Upper lobe of left lung (tissue), 6 donors: ENCODE measurements at regions not wholly inside any gene's neighbourhood (a gene's known extent, or its start where the extent isn't known, plus 50 kb on each side); places are given as distances from the start of the nearest gene placed in this dataset.

Experiments
- ATAC-seq, 2 donors: fragments of 200-7000 bp; cut with Tn5 transposase; one replicate each; pipeline ENCODE4 v1.9.1; 2022; ENCODE audit warnings: mild to moderate bottlenecking in 2 of 2, moderate library complexity in 2 of 2; ENCODE audit not compliant: low FRiP score in 2 of 2
- DNase-seq, 2 donors: peaks; one replicate each; pipeline ENCODE4 v3.0.0-alpha.2; 2019 to 2020
- H3K27ac ChIP-seq, 4 donors: fragments of 200-600 bp; sonication (generic); one replicate each; pipeline ENCODE4 v1.5.1; 2016 to 2019
- H3K27me3 ChIP-seq, 4 donors: fragments of 200-600 bp; sonication (generic); one replicate each; pipeline ENCODE4 v1.5.1; 2017 to 2019
- H3K36me3 ChIP-seq, 4 donors: fragments of 200-600 bp; sonication (generic); one replicate each; pipeline ENCODE4 v1.5.1; 2016 to 2019
- H3K4me1 ChIP-seq, 4 donors: fragments of 200-600 bp; sonication (generic); one replicate each; pipeline ENCODE4 v1.5.1; 2018 to 2019
- H3K4me3 ChIP-seq, 4 donors: fragments of 200-600 bp; sonication (generic); one replicate each; pipeline ENCODE4 v1.5.1; 2017 to 2019; ENCODE audit warnings: mild to moderate bottlenecking in 2 of 4, moderate library complexity in 1 of 4
- H3K9me3 ChIP-seq, 4 donors: fragments of 200-600 bp; sonication (generic); one replicate each; pipeline ENCODE4 v1.5.1; 2018 to 2019
- EP300 ChIP-seq, 4 donors: sonication (generic); formaldehyde crosslinking; IDR thresholded peaks; one replicate each; pipeline ENCODE4 v1.5.1; 2017; ENCODE audit warnings: antibody characterized with exemption in 4 of 4, control low read depth in 2 of 4
- POLR2A ChIP-seq, 4 donors: fragments of 450-650 bp; IDR thresholded peaks; one replicate each; pipeline ENCODE4 v1.5.1; 2016 to 2017; ENCODE audit warnings: antibody characterized with exemption in 4 of 4, mild to moderate bottlenecking in 2 of 4
- POLR2AphosphoS5 ChIP-seq, 2 donors: sonication (generic); formaldehyde crosslinking; IDR thresholded peaks; one replicate each; pipeline ENCODE4 v1.5.1; 2017; ENCODE audit warnings: antibody characterized with exemption in 2 of 2
- WGBS, 2 donors: methylation state at CpG; one replicate each; pipeline ENCODE4 v1.1.5; 2017 to 2018; 5-methylcytosine and 5-hydroxymethylcytosine counted together
- TF ChIP-seq, protein P1 (sequence below), 6 experiments: fragments of 450-650 bp in 4 of 6; fragments of 200-600 bp in 2 of 6; sonication (generic) in 2 of 6; IDR thresholded peaks; one replicate each; pipeline ENCODE4 v1.5.1; 2016 to 2019; ENCODE audit warnings: antibody characterized with exemption in 6 of 6
- donor health status: DM: no; HTN: no; CAD: no; lungs with moderate emphysema.
- donor health status: DM: no; HTN: yes; CAD: no; lungs with severe emphysema.

DNA sequence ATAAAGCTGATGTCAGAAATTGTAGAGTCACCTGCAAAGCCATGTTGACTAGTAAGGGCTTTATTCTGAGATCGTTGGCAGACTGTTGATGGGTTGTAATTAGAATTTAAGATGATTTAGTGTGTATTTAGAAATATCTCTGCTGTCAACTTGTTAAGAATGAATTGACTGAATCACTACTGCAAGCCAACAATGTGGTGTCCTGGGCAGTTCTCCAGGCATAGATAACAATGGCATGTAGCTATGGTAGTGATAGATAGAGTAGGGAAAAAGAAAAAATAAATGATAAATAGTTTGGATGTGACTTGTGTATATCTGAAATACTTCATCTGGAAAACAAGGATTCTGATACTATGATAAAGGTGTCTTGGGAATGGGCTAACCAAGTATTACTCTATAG, 640.2 kb downstream of the ARL4A start:
- DNase-seq (no peak), ATAC-seq (no peak)
- Histone ChIP-seq H3K4me1 (no peaks in the 10 kb centered on the region), H3K4me3 (no peak overlapping the region), H3K27me3 (no peaks in the 10 kb centered on the region), H3K36me3 (no peaks in the 10 kb centered on the region), H3K27ac (no peak overlapping the region), H3K9me3 (no peaks in the 10 kb centered on the region)
- no peak for TF ChIP-seq POLR2A (IDR thresholded peaks at IDR 0.05)
- TF ChIP-seq, protein P1, sequence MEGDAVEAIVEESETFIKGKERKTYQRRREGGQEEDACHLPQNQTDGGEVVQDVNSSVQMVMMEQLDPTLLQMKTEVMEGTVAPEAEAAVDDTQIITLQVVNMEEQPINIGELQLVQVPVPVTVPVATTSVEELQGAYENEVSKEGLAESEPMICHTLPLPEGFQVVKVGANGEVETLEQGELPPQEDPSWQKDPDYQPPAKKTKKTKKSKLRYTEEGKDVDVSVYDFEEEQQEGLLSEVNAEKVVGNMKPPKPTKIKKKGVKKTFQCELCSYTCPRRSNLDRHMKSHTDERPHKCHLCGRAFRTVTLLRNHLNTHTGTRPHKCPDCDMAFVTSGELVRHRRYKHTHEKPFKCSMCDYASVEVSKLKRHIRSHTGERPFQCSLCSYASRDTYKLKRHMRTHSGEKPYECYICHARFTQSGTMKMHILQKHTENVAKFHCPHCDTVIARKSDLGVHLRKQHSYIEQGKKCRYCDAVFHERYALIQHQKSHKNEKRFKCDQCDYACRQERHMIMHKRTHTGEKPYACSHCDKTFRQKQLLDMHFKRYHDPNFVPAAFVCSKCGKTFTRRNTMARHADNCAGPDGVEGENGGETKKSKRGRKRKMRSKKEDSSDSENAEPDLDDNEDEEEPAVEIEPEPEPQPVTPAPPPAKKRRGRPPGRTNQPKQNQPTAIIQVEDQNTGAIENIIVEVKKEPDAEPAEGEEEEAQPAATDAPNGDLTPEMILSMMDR (IDR thresholded peaks at IDR 0.05), result no peak
- no peak for TF ChIP-seq POLR2AphosphoS5 (IDR thresholded peaks at IDR 0.05)
- TF ChIP-seq EP300 (IDR thresholded peaks at IDR 0.05), result no peak
- 41 to 42% methylated on average over 1 of the region's 1 CpG for WGBS, 2 donors

DNA sequence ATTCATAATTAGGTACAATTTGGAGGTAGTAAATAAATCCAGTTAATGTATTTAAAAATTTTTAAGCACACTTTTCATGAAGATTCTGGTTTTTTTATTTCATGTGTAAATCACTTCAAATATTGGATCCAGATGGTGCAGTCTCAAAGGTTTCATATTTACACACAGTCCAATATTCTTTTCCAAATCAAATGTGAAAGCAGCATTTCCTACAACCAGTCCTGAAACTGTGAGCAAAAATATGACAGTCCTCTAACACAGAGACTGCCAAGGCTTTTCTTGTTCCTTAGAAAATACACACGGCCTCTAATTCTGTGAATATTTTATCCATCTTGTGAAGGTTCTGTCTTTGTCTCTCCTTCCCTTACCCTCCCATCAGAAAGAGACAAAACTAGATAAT, 645.9 kb downstream of the ARL4A start:
- no peak for DNase-seq
- WGBS, 2 donors, result 67 to 72% methylated on average over 1 of the region's 1 CpG
- TF ChIP-seq POLR2A (IDR thresholded peaks at IDR 0.05) (no peak), EP300 (IDR thresholded peaks at IDR 0.05) (no peak), POLR2AphosphoS5 (IDR thresholded peaks at IDR 0.05) (no peak)
- TF ChIP-seq, protein P1 (IDR thresholded peaks at IDR 0.05), result no peak
- no peaks in the 10 kb centered on the region for H3K9me3 ChIP-seq
- no peaks in the 10 kb centered on the region for H3K27me3 ChIP-seq
- no peak overlapping the region for H3K4me3 ChIP-seq
- ATAC-seq, result no peak
- no peaks in the 10 kb centered on the region for H3K36me3 ChIP-seq
- H3K27ac ChIP-seq, result no peak overlapping the region
- H3K4me1 ChIP-seq, result no peaks in the 10 kb centered on the region

DNA sequence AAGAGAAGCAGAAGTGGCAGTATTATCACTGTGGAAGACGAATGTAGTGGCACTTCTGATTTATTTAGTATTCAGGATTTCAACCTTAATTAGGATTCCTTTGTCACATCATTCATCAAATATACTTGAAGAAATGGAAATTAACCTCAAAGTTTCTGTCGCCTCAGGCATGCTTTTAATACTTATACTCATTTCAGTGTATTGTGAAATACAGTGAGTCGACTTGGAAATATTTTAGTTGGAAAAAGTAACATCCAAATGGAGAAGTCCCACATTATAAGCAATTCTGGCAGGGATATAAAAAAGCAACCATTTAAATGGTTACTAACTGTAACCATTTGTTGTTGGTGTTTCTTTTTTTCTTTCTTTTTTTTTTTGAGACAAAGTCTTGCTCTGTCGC, 648.8 kb downstream of the ARL4A start:
- TF ChIP-seq POLR2AphosphoS5 (IDR thresholded peaks at IDR 0.05), result no peak
- TF ChIP-seq POLR2A (IDR thresholded peaks at IDR 0.05), result no peak
- TF ChIP-seq EP300 (IDR thresholded peaks at IDR 0.05), result no peak
- TF ChIP-seq, protein P1 (IDR thresholded peaks at IDR 0.05), result no peak
- Histone ChIP-seq H3K4me1 (no peaks in the 10 kb centered on the region), H3K36me3 (no peaks in the 10 kb centered on the region), H3K27me3 (no peaks in the 10 kb centered on the region), H3K9me3 (no peaks in the 10 kb centered on the region), H3K4me3 (no peak overlapping the region), H3K27ac (no peak overlapping the region)
- WGBS, 2 donors, result 54 to 64% methylated on average over 4 of the region's 4 CpGs
- ATAC-seq (no peak), DNase-seq (no peak)

DNA sequence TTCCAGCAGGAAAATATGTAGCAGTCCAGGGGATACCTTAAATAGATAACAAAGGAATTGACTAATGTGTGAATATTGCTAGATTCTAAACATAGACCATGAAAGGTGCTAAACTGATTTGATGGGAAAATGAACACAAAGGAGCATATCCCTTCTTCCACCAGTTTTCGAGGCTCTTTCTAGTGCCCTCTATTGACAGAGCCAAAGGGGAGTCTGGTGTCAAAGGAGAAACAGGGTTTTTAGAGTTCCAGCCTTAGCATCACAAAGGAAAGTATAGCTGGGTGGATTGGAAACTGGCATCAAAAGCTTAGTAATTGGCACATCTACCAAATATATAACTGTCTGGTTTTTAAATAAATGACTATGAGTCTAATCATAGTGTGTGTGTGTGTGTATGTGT, 636.8 kb downstream of the ETV1 start:
- WGBS, 2 donors, result 48 to 61% methylated on average over 1 of the region's 1 CpG
- TF ChIP-seq EP300 (IDR thresholded peaks at IDR 0.05), result no peak
- no peak for TF ChIP-seq POLR2A (IDR thresholded peaks at IDR 0.05)
- TF ChIP-seq, protein P1 (IDR thresholded peaks at IDR 0.05), result no peak
- H3K9me3 ChIP-seq, result no peaks in the 10 kb centered on the region
- H3K36me3 ChIP-seq, result no peaks in the 10 kb centered on the region
- ATAC-seq (no peak), DNase-seq (no peak)
- no peak overlapping the region for H3K4me3 ChIP-seq
- H3K27me3 ChIP-seq, result no peaks in the 10 kb centered on the region
- no peaks in the 10 kb centered on the region for H3K4me1 ChIP-seq
- no peak overlapping the region for H3K27ac ChIP-seq

DNA sequence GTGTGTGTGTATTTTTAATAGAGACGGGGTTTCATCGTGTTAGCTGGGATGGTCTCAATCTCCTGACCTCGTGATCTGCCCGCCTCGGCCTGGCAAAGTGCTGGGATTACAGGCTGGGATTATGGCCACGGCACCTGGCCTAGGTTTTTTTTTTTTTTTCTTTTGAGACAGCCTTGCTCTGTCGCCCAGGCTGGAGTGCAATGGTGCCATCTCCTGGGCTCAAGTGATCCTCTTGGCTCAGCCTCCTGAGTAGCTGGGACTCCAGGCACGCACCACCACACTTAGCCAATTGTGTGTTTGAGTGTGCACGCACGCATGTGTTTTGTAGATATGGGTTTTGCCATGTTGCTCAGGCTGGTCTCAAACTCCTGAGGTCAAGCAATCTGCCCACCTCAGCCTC, 629.8 kb downstream of the ETV1 start:
- Histone ChIP-seq H3K4me1 (no peaks in the 10 kb centered on the region), H3K27ac (no peak overlapping the region), H3K27me3 (no peaks in the 10 kb centered on the region), H3K9me3 (no peaks in the 10 kb centered on the region), H3K36me3 (no peaks in the 10 kb centered on the region), H3K4me3 (no peak overlapping the region)
- ATAC-seq (no peak), DNase-seq (no peak)
- WGBS, 2 donors, result 86 to 93% methylated on average over 10 of the region's 10 CpGs
- TF ChIP-seq POLR2A (IDR thresholded peaks at IDR 0.05) (no peak), EP300 (IDR thresholded peaks at IDR 0.05) (no peak), POLR2AphosphoS5 (IDR thresholded peaks at IDR 0.05) (no peak)
- TF ChIP-seq, protein P1 (IDR thresholded peaks at IDR 0.05), result no peak
